22Rv1 (cell line): ENCODE measurements at regions not wholly inside any gene's neighbourhood (a gene's known extent, or its start where the extent isn't known, plus 50 kb on each side); places are given as distances from the start of the nearest gene placed in this dataset.

Experiments used
- CTCF ChIP-seq: fragments of 450-650 bp; IDR thresholded peaks from 2 replicates; pipeline ENCODE4 v1.5.1; 2017; ENCODE audit warnings: mild to moderate bottlenecking
- ZFX ChIP-seq: fragments of 450-650 bp; IDR thresholded peaks from 2 replicates; pipeline ENCODE4 v1.6.1; 2017; ENCODE audit warnings: antibody characterized with exemption, borderline replicate concordance

- TF ChIP-seq CTCF = no peak
- no peak for TF ChIP-seq ZFX
Observed at GRCh38 chr5:65068410-65068809, 299.7 kb downstream of the CWC27 start.
